ENCODE measurements at regions not wholly inside any gene's neighbourhood (a gene's known extent, or its start where the extent isn't known, plus 50 kb on each side); places are given as distances from the start of the nearest gene placed in this dataset.

DNA sequence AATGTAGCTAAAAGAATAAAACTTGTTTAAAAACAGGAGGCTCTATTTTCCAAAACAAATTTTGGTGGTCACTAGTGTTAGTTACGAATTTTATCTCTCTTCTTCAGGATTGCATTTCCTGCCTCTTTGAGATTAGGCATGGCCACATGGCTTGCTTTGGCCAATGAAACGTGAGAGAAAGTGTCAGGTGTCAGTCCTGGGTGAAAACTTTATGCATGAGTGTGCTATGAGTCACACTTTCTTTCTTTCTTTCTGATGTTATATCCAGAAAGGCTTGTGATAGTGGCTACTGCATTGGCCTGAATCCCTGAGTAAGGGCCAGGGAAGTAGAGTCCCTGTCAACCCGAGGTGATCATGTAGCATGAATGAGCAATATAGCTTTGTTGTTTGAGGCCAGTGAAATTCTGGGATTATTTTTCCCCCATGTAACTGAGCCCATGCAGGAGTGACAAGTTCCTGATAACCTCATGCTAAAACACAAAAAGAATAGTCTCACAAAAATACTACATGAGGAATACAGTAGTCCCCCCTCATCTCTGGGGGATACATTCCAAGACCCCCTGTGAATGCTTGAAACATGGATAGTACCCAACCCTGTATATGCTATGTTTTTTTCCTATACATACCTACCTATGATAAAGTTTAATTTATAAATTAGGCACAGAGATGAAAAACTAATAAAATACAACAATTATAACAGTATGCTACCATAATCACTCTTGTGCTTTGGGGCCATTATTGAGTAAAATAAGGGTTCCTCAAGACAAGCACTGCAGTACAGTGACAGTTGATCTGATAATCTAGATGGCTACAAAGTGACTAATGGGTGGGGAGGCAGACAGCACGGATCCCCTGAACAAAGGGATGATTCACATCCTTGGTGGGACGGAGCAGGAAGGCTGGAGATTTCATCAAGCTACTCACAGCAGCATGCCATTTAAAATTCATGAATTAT lies 109.5 kb downstream of the CDC42EP3 start:
- TF ChIP-seq, protein P1, sequence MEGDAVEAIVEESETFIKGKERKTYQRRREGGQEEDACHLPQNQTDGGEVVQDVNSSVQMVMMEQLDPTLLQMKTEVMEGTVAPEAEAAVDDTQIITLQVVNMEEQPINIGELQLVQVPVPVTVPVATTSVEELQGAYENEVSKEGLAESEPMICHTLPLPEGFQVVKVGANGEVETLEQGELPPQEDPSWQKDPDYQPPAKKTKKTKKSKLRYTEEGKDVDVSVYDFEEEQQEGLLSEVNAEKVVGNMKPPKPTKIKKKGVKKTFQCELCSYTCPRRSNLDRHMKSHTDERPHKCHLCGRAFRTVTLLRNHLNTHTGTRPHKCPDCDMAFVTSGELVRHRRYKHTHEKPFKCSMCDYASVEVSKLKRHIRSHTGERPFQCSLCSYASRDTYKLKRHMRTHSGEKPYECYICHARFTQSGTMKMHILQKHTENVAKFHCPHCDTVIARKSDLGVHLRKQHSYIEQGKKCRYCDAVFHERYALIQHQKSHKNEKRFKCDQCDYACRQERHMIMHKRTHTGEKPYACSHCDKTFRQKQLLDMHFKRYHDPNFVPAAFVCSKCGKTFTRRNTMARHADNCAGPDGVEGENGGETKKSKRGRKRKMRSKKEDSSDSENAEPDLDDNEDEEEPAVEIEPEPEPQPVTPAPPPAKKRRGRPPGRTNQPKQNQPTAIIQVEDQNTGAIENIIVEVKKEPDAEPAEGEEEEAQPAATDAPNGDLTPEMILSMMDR (IDR thresholded peaks at IDR 0.05; ENCODE audit: extremely low read depth, low read depth, low read length): no peak
- Histone ChIP-seq H3K4me3 (ENCODE audit: insufficient read depth, low read length) (no peak overlapping the region), H3K4me2 (ENCODE audit: insufficient read depth, low read length) (peak overlapping the region; percentile 30)

DNA sequence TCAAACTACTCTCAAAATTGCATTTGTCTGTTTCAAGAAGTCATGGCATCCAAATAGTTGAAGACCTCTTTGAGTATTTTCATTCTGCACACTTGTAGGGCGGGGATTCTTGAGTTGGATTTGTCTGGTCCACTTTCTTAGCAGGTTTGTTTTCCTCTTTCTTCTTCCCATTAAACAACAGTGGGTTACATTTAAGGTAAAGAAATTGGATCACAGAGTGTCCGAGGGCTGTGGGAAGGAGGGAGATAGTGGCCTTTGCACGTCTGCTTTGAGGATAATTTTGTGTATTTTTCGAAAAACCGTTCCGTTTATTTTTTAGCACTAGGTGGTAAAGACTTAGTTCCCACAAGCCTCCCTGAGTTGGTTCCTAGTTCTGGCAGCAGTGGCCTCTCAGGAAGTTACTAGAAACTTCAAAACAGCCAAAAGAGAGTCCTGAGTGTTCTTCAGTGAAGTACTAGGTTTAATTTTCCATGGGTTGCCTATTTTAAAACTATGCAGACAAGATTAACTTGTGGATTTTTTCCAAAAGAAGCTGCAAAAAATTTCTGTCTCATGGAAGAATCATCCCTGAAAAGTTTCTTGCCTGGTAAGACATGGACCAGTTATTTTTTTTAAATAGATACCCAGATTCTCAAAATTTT lies 107.9 kb downstream of the CDC42EP3 start:
- no peaks in the 10 kb centered on the region for H3K79me2 ChIP-seq (ENCODE audit: insufficient read depth, low read length)
- no peak overlapping the region for H3K4me3 ChIP-seq (ENCODE audit: insufficient read depth, low read length)
- peaks cover 49% of the 10 kb centered on the region for H3K4me1 ChIP-seq (ENCODE audit: insufficient read depth, low read length)
- H3K27ac ChIP-seq (ENCODE audit: low read depth, low read length): peak overlapping the region; percentile 76
- H4K20me1 ChIP-seq (ENCODE audit: insufficient read depth, low read length): no peaks in the 10 kb centered on the region
- peak overlapping the region; percentile 12 for H3K4me2 ChIP-seq (ENCODE audit: insufficient read depth, low read length)
- no peaks in the 10 kb centered on the region for H3K36me3 ChIP-seq (ENCODE audit: insufficient read depth, low read length)
- H2AFZ ChIP-seq (ENCODE audit: low read length): peak overlapping the region; percentile 39
- no peaks in the 10 kb centered on the region for H3K9me3 ChIP-seq (ENCODE audit: low read depth, low read length)
- TF ChIP-seq, protein P1 (IDR thresholded peaks at IDR 0.05; ENCODE audit: extremely low read depth, low read depth, low read length): no peak
- H3K27me3 ChIP-seq (ENCODE audit: insufficient read depth, low read length): no peaks in the 10 kb centered on the region
- DNase-seq (ENCODE audit: insufficient read length, low spot score, missing footprints): no peak

More for the DNA sequence above, 109.5 kb downstream of the CDC42EP3 start:
- H2AFZ ChIP-seq (ENCODE audit: low read length): no peak overlapping the region
- no peaks in the 10 kb centered on the region for H3K9me3 ChIP-seq (ENCODE audit: low read depth, low read length)
- H3K36me3 ChIP-seq (ENCODE audit: insufficient read depth, low read length): no peaks in the 10 kb centered on the region
- H3K27ac ChIP-seq (ENCODE audit: low read depth, low read length): peak overlapping the region; percentile 76
- no peaks in the 10 kb centered on the region for H3K27me3 ChIP-seq (ENCODE audit: insufficient read depth, low read length)
- peaks cover 44% of the 10 kb centered on the region for H3K4me1 ChIP-seq (ENCODE audit: insufficient read depth, low read length)
- H3K79me2 ChIP-seq (ENCODE audit: insufficient read depth, low read length): no peaks in the 10 kb centered on the region
- DNase-seq (ENCODE audit: insufficient read length, low spot score, missing footprints): peak; percentile 67
- H4K20me1 ChIP-seq (ENCODE audit: insufficient read depth, low read length): no peaks in the 10 kb centered on the region

DNA sequence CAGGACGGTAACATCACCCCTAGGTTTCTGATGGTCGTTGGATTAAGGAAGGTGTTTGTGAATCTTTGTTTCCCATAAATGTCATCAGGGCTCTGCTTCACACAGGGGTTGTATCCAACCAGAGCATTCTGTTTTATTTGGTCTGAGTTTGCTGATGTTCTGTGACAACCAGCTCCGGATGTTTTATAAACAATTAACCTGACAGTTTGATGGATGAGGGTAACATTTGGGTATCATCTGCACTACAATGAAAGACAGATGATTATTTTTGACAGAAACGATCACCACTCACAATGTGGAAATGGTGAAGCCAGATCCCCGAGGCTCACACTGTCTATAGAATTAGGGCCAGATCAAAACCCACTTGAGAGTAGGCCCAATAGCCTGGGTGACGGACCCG lies 107.1 kb downstream of the CDC42EP3 start:
- TF ChIP-seq, protein P1 (IDR thresholded peaks at IDR 0.05; ENCODE audit: extremely low read depth, low read depth, low read length): no peak
- H3K9me3 ChIP-seq (ENCODE audit: low read depth, low read length): no peaks in the 10 kb centered on the region
- no peaks in the 10 kb centered on the region for H4K20me1 ChIP-seq (ENCODE audit: insufficient read depth, low read length)
- no peak overlapping the region for H2AFZ ChIP-seq (ENCODE audit: low read length)
- H3K27ac ChIP-seq (ENCODE audit: low read depth, low read length): peak overlapping the region; percentile 56
- H3K4me2 ChIP-seq (ENCODE audit: insufficient read depth, low read length): no peak overlapping the region
- H3K4me3 ChIP-seq (ENCODE audit: insufficient read depth, low read length): no peak overlapping the region
- DNase-seq (ENCODE audit: insufficient read length, low spot score, missing footprints): no peak
- peaks cover 49% of the 10 kb centered on the region for H3K4me1 ChIP-seq (ENCODE audit: insufficient read depth, low read length)
- H3K27me3 ChIP-seq (ENCODE audit: insufficient read depth, low read length): no peaks in the 10 kb centered on the region
- H3K36me3 ChIP-seq (ENCODE audit: insufficient read depth, low read length): no peaks in the 10 kb centered on the region
- H3K79me2 ChIP-seq (ENCODE audit: insufficient read depth, low read length): no peaks in the 10 kb centered on the region

DNA sequence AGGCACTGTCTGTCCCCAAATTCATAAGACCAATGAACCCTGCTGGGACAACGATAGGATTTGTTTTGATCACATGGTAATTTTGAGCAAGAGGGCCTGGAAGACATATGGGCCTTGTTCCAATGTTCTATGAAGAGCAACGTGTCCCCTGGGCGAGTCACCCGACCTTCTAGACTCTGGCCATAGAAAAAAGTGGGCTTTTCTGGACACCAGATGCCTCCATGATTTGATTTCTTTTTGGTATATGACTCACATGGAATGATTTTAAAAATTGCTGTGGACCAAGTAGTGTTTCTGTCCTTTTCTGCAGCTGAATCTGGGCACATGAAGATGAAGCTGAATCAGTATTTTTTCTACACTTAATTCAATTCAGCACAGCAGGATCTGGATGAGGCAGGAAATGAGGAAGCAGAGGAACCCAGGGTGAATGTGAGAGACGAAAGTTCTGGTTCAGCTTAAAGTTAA lies 104.9 kb downstream of the CDC42EP3 start:
- no peak overlapping the region for H3K4me3 ChIP-seq (ENCODE audit: insufficient read depth, low read length)

More for the DNA sequence above, 104.9 kb downstream of the CDC42EP3 start:
- no peaks in the 10 kb centered on the region for H3K27me3 ChIP-seq (ENCODE audit: insufficient read depth, low read length)
- H3K4me2 ChIP-seq (ENCODE audit: insufficient read depth, low read length): peak overlapping the region; percentile 39
- no peaks in the 10 kb centered on the region for H3K79me2 ChIP-seq (ENCODE audit: insufficient read depth, low read length)
- H3K4me1 ChIP-seq (ENCODE audit: insufficient read depth, low read length): peaks cover 62% of the 10 kb centered on the region
- no peaks in the 10 kb centered on the region for H3K9me3 ChIP-seq (ENCODE audit: low read depth, low read length)
- peak overlapping the region; percentile 76 for H3K27ac ChIP-seq (ENCODE audit: low read depth, low read length)
- no peaks in the 10 kb centered on the region for H4K20me1 ChIP-seq (ENCODE audit: insufficient read depth, low read length)
- no peak for DNase-seq (ENCODE audit: insufficient read length, low spot score, missing footprints)
- TF ChIP-seq, protein P1 (IDR thresholded peaks at IDR 0.05; ENCODE audit: extremely low read depth, low read depth, low read length): no peak
- peak overlapping the region; percentile 81 for H2AFZ ChIP-seq (ENCODE audit: low read length)
- no peaks in the 10 kb centered on the region for H3K36me3 ChIP-seq (ENCODE audit: insufficient read depth, low read length)

All from osteoblast (primary cell).